NT2/D1 (cell line): ENCODE measurements at regions not wholly inside any gene's neighbourhood (a gene's known extent, or its start where the extent isn't known, plus 50 kb on each side); places are given as distances from the start of the nearest gene placed in this dataset.

ENCODE experiments used
- SUZ12 ChIP-seq: IDR thresholded peaks from 2 replicates; pipeline ENCODE4 v1.6.1; 2011; ENCODE audit not compliant: insufficient read length, insufficient read depth; ENCODE audit errors: extremely low read depth
- ZNF274 ChIP-seq: IDR thresholded peaks from 2 replicates; pipeline ENCODE4 v1.6.1; 2011; ENCODE audit warnings: mild to moderate bottlenecking, low read depth, low read length

DNA sequence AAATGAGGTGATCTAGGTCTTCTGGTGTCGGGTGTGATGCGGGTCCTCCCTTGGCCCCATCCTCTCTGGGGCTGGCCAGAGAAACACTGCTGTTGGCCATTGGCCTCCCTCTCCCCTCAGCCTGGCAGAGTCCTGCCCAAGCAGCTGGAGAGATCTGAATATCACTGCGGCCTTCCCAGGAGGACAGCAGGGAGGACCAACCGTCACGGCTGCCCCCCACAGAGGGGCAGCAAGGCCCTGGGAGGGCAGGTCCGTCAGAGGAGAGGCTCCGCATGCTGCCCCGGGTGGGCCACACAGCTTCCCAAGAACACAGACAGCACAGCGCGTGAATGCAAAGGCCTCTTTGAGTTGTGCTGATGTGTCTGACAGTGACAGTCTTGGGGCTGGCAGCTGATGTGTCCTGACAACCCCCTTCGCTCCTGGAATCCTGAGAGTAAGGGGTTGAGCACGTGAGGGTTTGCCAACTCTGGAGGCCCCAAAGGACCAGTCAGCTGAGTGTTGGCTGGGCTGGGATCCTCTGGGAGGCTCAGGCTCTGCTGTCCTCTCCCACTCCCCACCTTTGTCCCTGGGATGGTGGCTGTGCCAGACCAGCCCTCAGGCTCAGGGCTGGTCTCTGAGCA, 132.5 kb upstream of the UNC5B start:
- TF ChIP-seq ZNF274 (no peak), SUZ12 (no peak)
